Suprapubic skin (tissue), 4 donors: ENCODE measurements at regions not wholly inside any gene's neighbourhood (a gene's known extent, or its start where the extent isn't known, plus 50 kb on each side); places are given as distances from the start of the nearest gene placed in this dataset.

Experiments
- EP300 ChIP-seq: sonication (generic); formaldehyde crosslinking; IDR thresholded peaks from one replicate; pipeline ENCODE4 v1.6.1; 2017; ENCODE audit warnings: antibody characterized with exemption
- POLR2A ChIP-seq, 2 donors: fragments of 450-650 bp; IDR thresholded peaks; one replicate each; pipeline ENCODE4 v1.6.1; 2017; ENCODE audit warnings: antibody characterized with exemption in 2 of 2, mild to moderate bottlenecking in 2 of 2, moderate library complexity in 2 of 2
- POLR2AphosphoS5 ChIP-seq, 3 donors: sonication (generic); formaldehyde crosslinking; IDR thresholded peaks; one replicate each; pipeline ENCODE4 v1.6.1; 2017; ENCODE audit warnings: antibody characterized with exemption in 3 of 3
- TF ChIP-seq, protein P1 (sequence below), 2 donors: fragments of 200-600 bp in 1 of 2; fragments of 450-650 bp in 1 of 2; sonication (generic) in 1 of 2; IDR thresholded peaks; one replicate each; pipeline ENCODE4 v1.5.1; 2016 to 2019; ENCODE audit warnings: antibody characterized with exemption in 2 of 2, mild to moderate bottlenecking in 1 of 2, moderate library complexity in 1 of 2

GRCh38 chr22:49168219-49168813 is 659.4 kb downstream of the BRD1 start:
- TF ChIP-seq POLR2AphosphoS5 (IDR thresholded peaks at IDR 0.05) (no peak), POLR2A (IDR thresholded peaks at IDR 0.05) (no peak), EP300 (no peak)
- TF ChIP-seq, protein P1, sequence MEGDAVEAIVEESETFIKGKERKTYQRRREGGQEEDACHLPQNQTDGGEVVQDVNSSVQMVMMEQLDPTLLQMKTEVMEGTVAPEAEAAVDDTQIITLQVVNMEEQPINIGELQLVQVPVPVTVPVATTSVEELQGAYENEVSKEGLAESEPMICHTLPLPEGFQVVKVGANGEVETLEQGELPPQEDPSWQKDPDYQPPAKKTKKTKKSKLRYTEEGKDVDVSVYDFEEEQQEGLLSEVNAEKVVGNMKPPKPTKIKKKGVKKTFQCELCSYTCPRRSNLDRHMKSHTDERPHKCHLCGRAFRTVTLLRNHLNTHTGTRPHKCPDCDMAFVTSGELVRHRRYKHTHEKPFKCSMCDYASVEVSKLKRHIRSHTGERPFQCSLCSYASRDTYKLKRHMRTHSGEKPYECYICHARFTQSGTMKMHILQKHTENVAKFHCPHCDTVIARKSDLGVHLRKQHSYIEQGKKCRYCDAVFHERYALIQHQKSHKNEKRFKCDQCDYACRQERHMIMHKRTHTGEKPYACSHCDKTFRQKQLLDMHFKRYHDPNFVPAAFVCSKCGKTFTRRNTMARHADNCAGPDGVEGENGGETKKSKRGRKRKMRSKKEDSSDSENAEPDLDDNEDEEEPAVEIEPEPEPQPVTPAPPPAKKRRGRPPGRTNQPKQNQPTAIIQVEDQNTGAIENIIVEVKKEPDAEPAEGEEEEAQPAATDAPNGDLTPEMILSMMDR (IDR thresholded peaks at IDR 0.05): no peak
